GM12872 (cell line): ENCODE measurements at regions not wholly inside any gene's neighbourhood (a gene's known extent, or its start where the extent isn't known, plus 50 kb on each side); places are given as distances from the start of the nearest gene placed in this dataset.

ENCODE experiments used
- TF ChIP-seq, protein P1 (sequence below): IDR thresholded peaks from 3 replicates; pipeline ENCODE4 v1.5.1; 2011; ENCODE audit warnings: low read depth, mild to moderate bottlenecking, low read length, moderate library complexity; ENCODE audit not compliant: insufficient read depth

DNA sequence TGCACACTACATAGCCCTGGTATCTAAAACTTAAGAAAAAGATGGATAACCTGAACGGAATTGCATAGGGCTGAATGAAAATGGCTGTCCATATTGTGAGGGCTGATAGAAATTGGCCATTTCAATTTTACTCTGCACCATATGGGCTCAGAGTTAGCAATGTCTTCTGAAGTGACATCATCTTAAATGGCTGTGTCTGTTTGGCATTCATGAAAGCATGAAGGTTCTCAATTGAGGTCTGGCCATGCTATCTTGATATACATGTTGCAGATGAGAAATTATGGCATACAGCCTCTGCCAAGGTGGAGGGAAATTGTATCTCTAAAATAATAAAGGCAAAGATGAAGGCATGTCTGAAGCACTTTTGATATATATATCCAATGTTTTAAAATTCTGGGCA, 226.0 kb upstream of the PDE3A start:
- TF ChIP-seq, protein P1, sequence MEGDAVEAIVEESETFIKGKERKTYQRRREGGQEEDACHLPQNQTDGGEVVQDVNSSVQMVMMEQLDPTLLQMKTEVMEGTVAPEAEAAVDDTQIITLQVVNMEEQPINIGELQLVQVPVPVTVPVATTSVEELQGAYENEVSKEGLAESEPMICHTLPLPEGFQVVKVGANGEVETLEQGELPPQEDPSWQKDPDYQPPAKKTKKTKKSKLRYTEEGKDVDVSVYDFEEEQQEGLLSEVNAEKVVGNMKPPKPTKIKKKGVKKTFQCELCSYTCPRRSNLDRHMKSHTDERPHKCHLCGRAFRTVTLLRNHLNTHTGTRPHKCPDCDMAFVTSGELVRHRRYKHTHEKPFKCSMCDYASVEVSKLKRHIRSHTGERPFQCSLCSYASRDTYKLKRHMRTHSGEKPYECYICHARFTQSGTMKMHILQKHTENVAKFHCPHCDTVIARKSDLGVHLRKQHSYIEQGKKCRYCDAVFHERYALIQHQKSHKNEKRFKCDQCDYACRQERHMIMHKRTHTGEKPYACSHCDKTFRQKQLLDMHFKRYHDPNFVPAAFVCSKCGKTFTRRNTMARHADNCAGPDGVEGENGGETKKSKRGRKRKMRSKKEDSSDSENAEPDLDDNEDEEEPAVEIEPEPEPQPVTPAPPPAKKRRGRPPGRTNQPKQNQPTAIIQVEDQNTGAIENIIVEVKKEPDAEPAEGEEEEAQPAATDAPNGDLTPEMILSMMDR: no peak

DNA sequence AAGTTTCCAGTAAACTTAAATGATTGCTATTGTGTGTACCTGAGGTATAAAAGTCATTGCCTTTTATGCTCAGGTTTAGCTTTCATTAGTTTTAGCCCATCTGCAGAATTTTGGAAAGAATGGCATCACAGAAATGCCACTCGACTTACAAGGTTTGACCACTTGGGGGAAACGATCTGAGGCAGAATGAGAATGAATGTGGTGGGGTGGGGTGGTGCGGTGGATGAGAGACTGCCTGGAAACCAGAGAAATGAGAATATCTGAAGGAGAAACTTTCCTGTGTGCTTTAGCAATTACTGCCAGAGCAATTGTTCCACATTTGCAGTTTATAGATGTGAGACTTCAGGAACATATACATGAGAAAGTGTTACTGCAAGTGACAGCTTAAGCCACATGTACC, 225.4 kb upstream of the PDE3A start:
- TF ChIP-seq, protein P1: no peak

- TF ChIP-seq, protein P1: no peak
Observed at GRCh38 chr12:20144341-20144740, 224.0 kb upstream of the PDE3A start.

- TF ChIP-seq, protein P1: no peak
Observed at GRCh38 chr12:20148241-20148640, 220.1 kb upstream of the PDE3A start.

- TF ChIP-seq, protein P1: no peak
Observed at GRCh38 chr12:20150835-20151422, 217.4 kb upstream of the PDE3A start.

DNA sequence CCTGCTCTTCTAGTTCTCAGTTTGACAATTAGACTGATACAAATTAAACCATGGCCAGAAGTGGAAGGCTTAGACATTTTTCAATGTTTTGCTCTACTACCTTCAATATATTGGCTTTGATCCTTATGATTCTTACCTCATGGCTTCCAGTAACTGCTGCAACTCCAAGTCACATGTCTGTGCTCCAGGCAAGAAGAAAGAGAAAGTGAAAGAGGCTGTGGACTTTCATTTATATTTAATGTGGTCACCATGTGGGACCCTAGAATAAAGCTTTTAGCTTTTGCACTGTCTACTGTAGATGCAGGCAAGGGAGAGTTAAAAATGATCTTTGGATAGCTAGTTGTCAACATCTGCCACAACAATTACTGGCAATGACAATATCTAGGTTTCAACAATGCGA, 214.3 kb upstream of the PDE3A start:
- TF ChIP-seq, protein P1: no peak

- TF ChIP-seq, protein P1: no peak
Observed at GRCh38 chr12:20155374-20155773, 213.0 kb upstream of the PDE3A start.
